Skeletal muscle cell (primary cell): ENCODE measurements at regions not wholly inside any gene's neighbourhood (a gene's known extent, or its start where the extent isn't known, plus 50 kb on each side); places are given as distances from the start of the nearest gene placed in this dataset.

Source experiments
- DNase-seq: peaks from one replicate; pipeline ENCODE4 v3.0.0-alpha.2; 2010; ENCODE audit warnings: low read depth
- H3K4me3 ChIP-seq: 2 replicates; pipeline ENCODE4 v1.5.1; 2011; ENCODE audit warnings: low read depth, mild to moderate bottlenecking, control low read depth, low read length, moderate library complexity

DNA sequence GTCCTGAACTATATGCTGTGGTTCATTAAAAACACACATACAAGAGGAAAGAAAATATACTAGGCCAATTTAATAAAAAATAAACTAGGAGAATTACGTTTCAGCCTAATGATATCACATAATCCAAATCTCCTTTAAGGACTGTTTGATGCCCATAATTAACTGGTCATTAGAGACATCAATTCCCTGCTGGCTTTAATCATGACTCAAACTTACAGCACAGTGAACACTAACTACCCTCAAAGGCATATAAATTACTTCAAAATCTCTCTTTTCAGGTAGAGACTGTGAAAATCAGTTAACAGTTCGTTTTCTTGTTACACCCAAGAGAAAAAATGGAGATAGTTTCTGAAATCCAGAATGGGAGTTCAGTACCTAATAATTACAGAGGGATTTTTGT lies 567.4 kb downstream of the CBLN2 start:
- DNase-seq = no peak

DNA sequence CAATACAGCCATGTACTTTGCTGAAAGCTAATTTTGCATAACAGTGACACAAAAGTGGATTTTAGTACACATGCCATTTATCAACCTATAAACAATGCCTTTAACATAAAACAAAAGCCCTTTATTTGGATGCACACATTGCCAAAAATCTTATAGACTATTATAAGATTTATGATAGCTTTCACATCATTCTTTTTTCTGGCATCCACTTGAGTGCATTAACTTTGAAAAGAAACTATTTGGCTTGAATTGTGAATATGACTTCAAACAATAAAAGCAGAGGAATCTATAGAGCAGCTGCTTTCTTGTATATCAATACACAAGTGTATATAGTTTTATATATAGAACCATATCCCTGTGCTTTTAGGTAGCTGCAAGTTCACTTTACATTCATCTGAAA lies 577.4 kb downstream of the CBLN2 start:
- no peak for DNase-seq
- H3K4me3 ChIP-seq = no peak overlapping the region

More for the DNA sequence above, 567.4 kb downstream of the CBLN2 start:
- no peak overlapping the region for H3K4me3 ChIP-seq

DNA sequence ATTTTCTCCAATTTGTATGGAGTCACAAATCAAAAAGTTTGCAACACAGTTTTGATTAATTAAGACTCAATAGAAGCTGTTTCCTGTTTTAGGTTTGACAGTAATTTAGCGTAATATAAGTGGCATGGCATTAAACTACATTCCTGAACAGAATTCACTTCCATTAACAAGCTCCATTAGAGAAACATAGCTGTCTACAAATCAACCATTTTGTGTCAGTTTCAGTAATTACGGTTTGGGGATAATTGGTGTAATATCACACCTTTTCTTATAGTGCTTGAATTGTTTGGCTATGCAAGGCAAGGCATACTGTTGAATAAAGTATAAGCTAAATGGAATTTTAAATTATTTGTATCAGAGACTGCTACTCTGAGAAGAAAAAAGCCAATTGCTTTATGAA lies 585.5 kb downstream of the CBLN2 start:
- H3K4me3 ChIP-seq = no peak overlapping the region
- DNase-seq = no peak

DNA sequence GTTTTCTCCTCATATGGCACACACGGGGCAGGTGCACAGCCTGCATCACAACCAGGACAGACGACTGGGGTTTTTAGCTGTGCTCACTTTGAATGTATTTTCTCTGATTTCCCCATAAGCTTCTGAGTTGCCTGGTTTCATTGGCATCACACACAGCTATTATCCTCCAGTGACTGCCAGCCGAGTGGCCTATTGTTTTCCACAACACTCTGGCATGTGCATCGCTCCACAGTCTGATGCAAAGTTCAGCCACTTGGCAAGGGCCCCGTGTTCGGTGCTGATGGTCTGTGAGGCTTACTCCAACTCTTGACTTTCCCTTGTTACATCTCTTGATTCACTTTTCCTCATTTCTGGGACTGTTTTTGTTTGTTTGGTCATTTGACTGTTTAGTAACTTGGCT lies 593.1 kb downstream of the CBLN2 start:
- no peak overlapping the region for H3K4me3 ChIP-seq
- no peak for DNase-seq

DNA sequence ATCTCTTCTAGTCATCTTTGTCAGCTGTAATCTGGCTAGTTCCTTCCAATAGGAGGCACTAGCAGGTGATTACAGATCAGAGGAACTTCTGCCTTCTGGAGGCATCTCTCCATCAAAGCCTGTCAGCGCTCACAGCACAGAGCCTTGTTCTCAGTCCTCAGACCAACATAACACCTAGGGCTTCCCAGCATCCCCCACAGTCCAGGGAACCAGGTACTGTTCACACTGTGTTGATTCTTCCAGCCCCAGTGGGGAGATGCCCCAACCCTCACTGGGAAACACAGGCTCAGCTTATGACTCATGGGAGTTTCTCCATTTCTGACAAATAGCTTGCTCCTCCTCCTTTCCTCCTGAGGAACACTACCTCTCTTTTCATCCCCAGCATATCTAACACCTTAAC lies 601.7 kb downstream of the CBLN2 start:
- H3K4me3 ChIP-seq = no peak overlapping the region
- no peak for DNase-seq

DNA sequence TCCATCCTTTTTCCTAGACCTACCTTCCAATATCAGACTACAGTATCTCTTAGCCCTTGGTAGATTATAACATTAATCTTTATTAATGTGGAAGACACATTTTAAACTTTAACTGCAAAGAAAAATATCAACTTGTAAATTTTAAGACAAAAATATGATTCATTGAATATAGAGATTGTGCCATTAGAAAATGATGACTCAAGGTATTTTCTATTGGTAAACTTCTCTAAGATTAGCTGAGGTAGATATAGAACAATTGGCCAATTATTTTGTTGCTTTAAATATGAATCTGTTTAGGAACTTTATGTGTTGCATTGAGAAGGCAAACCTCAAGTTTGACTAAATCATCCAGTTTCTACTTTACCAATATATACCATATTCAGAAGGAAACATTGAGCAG lies 604.7 kb downstream of the CBLN2 start:
- H3K4me3 ChIP-seq = no peak overlapping the region
- no peak for DNase-seq

DNA sequence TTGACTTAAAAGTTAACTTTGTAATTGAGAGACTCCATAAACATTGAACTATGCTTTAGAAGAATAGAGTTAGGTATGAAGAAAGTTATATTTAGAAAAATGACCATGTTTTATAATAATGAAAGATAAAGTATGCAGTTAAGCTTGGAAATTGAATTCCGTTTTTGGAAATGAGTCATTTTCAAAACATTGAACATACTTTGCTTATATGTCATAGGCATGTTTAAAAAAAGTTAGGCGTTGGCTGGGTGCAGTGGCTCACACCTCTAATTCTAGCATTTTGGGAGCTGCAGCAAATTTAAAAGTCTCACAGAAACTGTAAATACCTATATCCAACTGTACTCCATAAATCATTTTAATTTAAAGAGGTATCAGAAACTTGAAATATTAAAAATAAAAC lies 607.4 kb downstream of the CBLN2 start:
- no peak overlapping the region for H3K4me3 ChIP-seq
- DNase-seq = no peak

DNA sequence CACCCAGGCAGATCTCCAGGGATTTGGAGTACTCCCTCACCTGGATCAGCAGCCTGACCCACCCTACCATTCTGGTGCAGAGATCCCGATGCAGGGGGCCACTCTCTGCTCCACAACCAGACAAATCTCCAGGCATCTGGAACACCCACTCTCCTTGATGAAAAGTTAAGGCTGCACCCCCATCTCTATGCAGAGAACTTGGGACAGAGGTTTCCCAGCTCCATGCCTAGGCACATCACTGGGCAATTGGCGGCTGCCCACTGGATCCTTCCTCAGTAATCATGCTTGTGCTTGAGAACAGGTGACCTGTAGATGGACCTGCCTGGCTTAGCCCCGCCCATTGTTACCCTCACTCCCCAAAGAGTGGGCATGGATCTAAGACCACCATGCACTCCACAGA lies 624.9 kb downstream of the CBLN2 start:
- H3K4me3 ChIP-seq = no peak overlapping the region
- DNase-seq = no peak

DNA sequence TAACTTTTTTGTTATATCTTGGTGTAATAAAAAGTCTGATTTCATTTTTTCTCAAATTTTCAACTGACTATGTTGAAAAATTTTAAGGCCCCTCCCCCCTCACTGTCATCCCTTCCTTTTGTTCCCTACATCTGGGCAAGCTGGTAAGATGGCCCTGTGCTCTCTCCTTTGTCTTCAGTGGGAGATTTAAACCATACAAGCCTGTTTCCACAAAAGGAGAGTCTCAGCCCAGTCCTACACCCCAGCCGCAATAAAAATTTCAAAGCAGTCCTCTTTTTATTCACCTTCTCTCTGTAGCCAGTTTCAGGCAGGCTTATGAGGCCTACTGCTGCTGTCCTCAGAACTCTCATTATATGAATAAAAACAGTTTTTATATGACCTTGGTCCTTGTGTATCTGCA lies 630.5 kb downstream of the CBLN2 start:
- no peak for DNase-seq
- H3K4me3 ChIP-seq = no peak overlapping the region

DNA sequence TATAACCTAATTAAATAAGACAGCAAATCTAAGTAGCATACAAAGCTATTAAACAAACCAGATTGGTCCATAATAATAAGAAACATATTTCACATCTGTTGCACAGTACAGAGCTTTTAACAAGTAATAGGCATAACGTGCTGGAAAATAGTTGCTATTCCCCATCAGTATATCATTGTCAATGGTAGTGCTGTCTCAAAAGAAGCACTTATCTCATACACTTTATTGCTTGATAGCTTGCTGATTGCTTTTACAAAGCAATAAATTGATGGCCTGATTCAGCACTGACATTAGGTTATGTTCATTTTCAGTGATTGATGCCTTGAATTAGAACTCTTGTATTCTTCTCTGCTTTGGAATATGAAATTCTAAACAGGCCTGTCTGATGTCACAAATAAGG lies 641.7 kb downstream of the CBLN2 start:
- no peak for DNase-seq
- no peak overlapping the region for H3K4me3 ChIP-seq

DNA sequence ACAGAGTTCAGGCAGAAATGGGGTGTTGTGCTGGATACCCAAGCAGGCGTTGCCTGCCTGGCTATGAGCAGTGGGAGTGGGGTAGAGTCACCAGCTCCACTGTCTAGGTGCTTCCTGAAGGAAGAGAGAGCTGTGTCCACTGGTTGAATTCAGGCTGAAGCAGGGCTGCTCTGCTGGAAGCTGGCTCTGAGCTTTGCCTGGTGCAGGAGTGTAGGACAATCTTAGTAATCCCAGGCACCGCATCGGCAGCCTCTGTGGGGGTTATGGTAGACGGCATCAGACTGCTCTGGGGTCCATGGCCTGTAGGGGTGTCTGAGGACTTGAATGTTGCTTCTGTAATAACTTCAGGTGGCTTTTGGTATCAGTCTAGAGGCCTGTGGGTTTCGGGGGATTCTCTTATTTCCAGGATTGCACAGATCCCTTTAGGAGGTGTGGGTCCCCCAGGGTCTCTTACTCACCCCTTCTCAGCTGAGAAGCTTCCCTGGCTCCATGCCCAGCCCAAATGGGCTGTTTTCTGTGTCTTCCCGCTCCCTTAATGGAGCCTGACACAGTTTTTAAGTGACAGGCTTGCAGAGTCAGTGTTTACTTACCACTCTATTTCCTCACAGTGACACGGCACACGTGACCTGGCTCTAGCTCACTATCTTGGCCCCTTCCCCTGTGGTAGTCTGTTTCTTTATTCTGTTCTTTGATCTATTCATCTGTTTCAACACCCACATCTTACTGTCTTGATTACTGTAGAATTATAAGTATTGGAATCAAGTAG lies 644.3 kb downstream of the CBLN2 start:
- H3K4me3 ChIP-seq = no peak overlapping the region
- no peak for DNase-seq

DNA sequence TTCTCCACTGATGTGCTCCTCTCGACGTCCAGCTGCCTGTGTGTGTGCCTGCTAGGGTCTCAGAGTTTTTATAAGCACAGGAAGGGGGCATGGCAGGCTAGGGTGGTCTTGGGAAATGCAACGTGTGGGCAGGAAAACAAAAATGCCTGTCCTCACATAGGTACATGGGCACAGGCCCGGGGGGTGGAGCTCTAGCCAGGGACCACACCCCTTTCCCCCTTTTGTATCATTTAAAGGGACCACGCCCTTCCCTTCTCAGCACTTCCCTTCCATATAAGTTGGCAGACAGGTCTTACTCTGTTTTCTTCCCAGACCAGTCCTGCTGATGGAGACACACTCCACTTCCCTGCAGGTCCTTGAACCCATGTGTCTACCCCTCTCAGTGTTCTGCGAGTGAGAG lies 645.0 kb downstream of the CBLN2 start:
- H3K4me3 ChIP-seq = no peak overlapping the region
- no peak for DNase-seq

DNA sequence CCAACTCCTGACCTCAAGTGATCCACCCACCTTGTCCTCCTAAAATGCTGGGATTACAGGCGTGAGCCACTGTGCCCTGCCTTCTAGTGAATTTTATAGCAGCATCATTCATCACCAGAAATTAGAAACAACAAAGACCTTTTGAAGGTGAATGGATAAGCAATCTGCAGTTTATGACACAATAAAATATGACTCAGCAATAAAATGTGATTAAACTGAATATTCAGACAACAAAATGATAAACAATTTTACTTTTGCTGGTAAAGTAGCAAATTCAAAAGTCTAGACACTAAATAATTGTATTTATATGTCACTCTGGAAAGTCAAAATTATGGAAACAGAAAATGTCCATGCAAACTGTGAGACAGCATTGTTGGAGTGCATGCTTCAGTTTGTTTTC lies 656.6 kb downstream of the CBLN2 start:
- DNase-seq = no peak
- H3K4me3 ChIP-seq = no peak overlapping the region

DNA sequence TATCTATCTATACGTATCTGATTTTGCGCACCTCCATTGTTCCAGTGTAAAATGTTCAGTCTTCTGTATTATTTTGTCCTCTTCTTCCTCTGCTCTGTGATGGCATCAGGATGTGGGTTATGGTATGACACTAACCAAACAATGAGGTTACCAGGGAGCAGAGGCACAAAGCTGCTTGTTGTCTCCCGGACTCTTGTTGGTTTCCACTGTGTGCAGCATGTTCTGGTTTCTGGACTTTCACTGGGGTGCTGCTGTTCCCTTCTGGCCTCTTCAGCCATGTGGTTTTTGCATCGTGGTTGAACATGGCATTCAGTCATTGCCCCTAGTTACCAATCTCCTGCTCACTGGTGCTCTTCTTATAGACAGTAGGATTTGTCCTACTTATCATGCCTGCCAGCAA lies 665.9 kb downstream of the CBLN2 start:
- no peak overlapping the region for H3K4me3 ChIP-seq
- DNase-seq = no peak

DNA sequence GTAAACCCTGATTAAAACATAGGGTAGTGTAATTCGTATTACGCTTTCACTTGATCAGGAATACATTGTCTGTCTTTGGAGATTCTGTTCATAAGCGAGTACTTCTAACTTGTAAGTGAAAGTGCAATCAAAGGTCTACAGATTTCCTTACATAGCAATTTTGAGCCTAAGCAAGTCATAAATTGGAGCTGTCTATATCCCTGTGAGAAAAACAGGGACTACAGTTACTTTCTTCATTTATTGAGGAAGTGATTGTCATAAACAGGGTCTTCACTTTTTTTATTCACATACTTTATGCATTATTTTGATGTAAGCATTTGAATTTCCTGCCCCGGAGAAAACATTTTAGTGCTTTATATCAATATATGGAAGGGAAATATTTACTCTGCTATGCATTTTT lies 670.4 kb downstream of the CBLN2 start:
- DNase-seq = no peak
- H3K4me3 ChIP-seq = no peak overlapping the region

DNA sequence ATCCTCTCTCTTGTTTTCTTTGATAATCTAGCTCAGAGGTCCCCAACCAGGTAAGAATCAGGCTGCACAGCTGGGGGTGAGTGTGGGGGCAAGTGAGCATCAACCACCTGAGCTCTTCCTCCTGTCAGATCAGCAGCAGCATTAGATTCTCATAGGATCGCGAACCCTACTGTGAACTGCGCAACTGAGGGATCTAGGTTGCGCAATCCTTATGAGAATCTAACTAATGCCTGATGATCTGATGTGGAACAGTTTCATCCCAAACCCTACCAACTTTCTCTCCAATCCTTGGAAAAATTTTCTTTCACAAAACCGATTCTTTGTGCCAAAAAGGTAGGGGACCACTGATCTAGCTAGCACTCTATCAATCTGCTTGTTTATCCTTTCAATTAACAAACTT lies 678.3 kb downstream of the CBLN2 start:
- no peak for DNase-seq
- H3K4me3 ChIP-seq = no peak overlapping the region

DNA sequence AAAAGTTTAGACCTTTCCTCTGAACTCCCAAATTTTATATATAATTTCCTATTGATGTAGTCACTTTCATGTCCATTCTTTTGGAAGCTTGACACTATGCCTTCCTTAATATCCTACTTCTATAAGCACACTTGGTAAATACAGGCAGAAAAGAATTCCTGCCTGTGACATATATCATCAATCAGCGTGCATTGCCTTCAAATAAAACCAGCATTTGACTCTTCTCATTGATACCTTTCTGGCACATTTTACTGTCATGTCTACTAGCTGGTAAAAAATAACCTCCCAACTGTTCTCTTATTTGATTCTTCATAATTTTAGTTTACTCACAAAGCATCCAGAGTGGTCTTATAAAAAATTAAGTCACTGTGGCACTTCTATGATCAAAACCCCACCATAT lies 693.5 kb downstream of the CBLN2 start:
- DNase-seq = no peak
- no peak overlapping the region for H3K4me3 ChIP-seq

DNA sequence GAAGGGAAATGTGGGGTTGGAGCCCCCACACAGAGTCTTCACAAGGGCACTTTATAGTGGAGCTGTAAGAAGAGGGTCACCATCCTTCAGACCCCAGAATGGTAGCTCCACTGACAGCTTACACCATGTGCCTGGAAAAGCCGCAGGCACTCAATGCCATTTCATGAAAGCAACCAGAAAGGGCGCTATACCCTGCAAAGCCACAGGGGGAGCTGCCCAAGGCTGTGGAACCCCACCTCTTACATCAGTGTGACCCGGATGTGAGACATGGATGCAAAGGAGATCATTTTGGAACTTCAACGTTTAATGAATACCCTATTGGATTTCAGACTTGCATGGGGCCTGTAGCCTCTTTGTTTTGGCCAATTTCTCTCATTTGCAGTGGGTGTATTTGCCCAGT lies 694.7 kb downstream of the CBLN2 start:
- no peak overlapping the region for H3K4me3 ChIP-seq
- DNase-seq = no peak

DNA sequence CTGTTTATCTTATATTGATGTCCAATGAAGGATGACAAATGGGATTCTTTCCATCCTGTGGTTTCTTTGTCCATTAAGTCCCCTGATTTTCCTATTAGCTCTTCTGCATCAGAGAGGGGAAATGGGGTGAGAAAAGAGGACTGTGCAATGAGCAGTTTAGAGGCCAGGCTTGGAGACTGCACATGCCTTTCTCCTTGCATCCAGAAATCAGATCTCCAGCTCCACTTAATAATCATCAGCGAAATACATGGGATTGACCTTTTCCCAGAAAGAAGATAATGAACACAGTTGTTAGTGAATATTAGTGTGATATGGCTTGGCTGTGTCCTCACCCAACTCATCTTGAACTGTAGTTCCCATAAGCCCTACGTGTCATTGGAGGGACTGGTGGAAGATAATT lies 697.4 kb downstream of the CBLN2 start:
- no peak overlapping the region for H3K4me3 ChIP-seq
- DNase-seq = no peak

DNA sequence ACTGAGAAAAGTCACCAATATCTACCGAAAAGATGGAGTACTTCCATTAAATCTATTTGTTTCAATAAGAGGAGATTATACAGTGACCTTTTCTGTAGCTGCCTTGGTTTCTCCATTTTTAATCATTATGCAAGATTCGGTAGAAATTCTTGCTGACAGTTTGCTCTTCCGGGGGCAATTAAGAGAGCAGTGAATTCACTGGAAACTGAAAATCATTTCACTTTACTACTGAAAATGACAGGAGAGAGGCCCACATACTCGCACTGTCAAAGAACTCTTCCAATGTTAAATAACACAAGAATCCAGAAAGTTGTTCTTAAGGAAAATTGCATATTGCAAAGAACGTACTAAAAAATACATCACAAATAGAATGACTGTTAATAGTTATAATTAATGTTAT lies 699.3 kb downstream of the CBLN2 start:
- H3K4me3 ChIP-seq = no peak overlapping the region
- DNase-seq = no peak

DNA sequence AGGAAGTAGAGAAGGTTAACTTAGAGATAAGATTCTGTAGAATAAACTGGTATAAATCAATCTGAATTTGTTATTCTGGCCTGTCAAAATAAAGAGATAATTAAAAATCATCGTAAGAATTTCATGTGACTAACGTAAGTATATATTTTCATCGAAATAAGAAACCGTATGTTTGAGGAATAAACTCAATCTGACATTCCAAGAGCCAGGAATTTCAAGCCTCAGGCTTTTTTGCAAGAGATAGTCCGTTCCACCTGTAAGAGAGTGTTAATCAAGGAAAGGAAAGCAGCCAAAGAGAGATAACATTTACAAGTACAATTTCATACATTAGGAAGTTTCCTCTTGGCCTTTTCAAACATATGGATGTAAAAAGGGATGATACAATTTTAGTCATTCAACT lies 701.5 kb downstream of the CBLN2 start:
- no peak for DNase-seq
- no peak overlapping the region for H3K4me3 ChIP-seq

DNA sequence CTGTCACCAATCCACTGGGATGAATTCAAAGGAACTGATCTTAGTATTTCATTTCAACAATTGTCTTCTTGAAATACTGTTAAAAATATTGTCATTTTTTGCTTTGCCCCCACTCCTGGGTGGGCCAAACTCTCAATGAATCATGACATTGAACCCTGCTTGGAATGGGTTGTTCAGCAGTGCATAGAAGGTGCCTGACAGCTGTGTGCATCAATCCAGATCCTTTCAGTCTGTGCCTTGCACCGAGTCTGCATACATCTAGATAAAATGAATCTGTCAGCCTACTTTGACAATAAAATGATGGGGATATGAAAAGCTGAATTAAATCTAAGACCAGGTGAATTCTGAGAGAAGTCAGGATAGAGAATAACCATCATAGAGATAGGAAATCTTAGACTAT lies 706.6 kb downstream of the CBLN2 start:
- DNase-seq = no peak
- H3K4me3 ChIP-seq = no peak overlapping the region
